ENCODE measurements at regions not wholly inside any gene's neighbourhood (a gene's known extent, or its start where the extent isn't known, plus 50 kb on each side); places are given as distances from the start of the nearest gene placed in this dataset.

DNA sequence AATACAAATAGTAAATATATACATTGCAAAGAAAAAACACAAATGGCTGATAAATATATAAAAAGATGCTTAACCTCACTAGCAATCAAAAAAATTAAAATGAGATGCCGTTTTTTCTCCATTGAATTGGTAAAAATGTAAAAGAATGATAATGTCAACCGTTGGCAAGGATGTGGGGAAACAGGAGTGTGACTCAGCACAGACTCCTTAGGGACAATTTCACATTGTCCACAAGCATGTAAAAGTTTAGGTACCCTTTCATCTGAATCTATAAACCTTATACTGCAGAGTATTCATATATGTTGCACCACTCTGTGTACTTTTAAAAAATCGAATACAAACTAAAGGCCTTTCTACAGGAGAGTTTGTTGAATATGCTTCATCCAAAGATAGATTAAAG lies 143.1 kb upstream of the RREB1 start:
- H3K27ac Mint-ChIP-seq = no peak overlapping the region
- TF ChIP-seq, protein P1, sequence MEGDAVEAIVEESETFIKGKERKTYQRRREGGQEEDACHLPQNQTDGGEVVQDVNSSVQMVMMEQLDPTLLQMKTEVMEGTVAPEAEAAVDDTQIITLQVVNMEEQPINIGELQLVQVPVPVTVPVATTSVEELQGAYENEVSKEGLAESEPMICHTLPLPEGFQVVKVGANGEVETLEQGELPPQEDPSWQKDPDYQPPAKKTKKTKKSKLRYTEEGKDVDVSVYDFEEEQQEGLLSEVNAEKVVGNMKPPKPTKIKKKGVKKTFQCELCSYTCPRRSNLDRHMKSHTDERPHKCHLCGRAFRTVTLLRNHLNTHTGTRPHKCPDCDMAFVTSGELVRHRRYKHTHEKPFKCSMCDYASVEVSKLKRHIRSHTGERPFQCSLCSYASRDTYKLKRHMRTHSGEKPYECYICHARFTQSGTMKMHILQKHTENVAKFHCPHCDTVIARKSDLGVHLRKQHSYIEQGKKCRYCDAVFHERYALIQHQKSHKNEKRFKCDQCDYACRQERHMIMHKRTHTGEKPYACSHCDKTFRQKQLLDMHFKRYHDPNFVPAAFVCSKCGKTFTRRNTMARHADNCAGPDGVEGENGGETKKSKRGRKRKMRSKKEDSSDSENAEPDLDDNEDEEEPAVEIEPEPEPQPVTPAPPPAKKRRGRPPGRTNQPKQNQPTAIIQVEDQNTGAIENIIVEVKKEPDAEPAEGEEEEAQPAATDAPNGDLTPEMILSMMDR (IDR thresholded peaks at IDR 0.05) = no peak
- no peak for TF ChIP-seq EZH2phosphoT487 (IDR thresholded peaks at IDR 0.05)
- no peak for TF ChIP-seq EZH2 (IDR thresholded peaks at IDR 0.05)
- no peaks in the 10 kb centered on the region for H3K36me3 Mint-ChIP-seq
- Histone ChIP-seq H3K27ac (no peak overlapping the region), H3K4me1 (no peaks in the 10 kb centered on the region), H3K36me3 (no peaks in the 10 kb centered on the region), H3K4me2 (no peak overlapping the region), H3K79me2 (ENCODE audit: low read depth) (no peaks in the 10 kb centered on the region), H3K9ac (no peak overlapping the region), H3F3A (ENCODE audit: low read depth) (no peaks in the 10 kb centered on the region), H4K20me1 (ENCODE audit: low read depth) (no peaks in the 10 kb centered on the region), H3K4me3 (no peak overlapping the region), H3K27me3 (no peaks in the 10 kb centered on the region), H2AFZ (replicated peaks) (no peak overlapping the region), H3K9me3 (ENCODE audit: low read depth) (no peaks in the 10 kb centered on the region)
- H3K4me3 Mint-ChIP-seq = no peak overlapping the region
- no peaks in the 10 kb centered on the region for H3K9me3 Mint-ChIP-seq
- no peaks in the 10 kb centered on the region for H3K27me3 Mint-ChIP-seq (ENCODE audit: insufficient read depth, low read depth)
- DNase-seq (ENCODE audit: low spot score) = no peak
- no peaks in the 10 kb centered on the region for H3K4me1 Mint-ChIP-seq

DNA sequence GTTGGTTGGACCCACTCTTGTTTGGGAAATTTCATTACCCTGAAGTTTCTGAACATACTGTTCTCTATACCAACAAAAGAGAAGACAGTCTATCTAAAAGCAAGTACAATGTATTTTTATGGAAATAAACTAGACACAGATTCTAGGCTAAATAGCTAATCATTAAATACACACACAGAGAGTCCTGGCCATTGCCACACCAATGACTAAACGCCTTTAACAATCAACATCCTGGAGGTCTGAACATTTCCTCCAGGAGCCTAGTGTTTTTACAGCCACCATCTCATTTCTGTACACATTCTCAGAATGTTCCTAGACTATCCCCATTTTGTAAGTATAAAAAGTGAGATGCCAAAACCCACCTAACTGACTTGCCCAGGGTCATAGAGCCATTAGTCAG lies 141.6 kb upstream of the RREB1 start:
- DNase-seq (ENCODE audit: low spot score) = no peak
- Histone ChIP-seq H3K4me1 (no peaks in the 10 kb centered on the region), H4K20me1 (ENCODE audit: low read depth) (no peaks in the 10 kb centered on the region), H3F3A (ENCODE audit: low read depth) (no peaks in the 10 kb centered on the region), H3K9ac (no peak overlapping the region), H3K4me2 (no peak overlapping the region), H3K9me3 (ENCODE audit: low read depth) (no peaks in the 10 kb centered on the region), H2AFZ (replicated peaks) (no peak overlapping the region), H3K4me3 (no peak overlapping the region), H3K36me3 (no peaks in the 10 kb centered on the region), H3K27ac (no peak overlapping the region), H3K27me3 (no peaks in the 10 kb centered on the region), H3K79me2 (ENCODE audit: low read depth) (no peaks in the 10 kb centered on the region)
- peak overlapping the region; percentile 33 for H3K27ac Mint-ChIP-seq
- H3K4me3 Mint-ChIP-seq = no peak overlapping the region
- no peaks in the 10 kb centered on the region for H3K4me1 Mint-ChIP-seq
- no peak for TF ChIP-seq EZH2 (IDR thresholded peaks at IDR 0.05)
- TF ChIP-seq, protein P1 (IDR thresholded peaks at IDR 0.05) = no peak
- TF ChIP-seq EZH2phosphoT487 (IDR thresholded peaks at IDR 0.05) = no peak
- no peaks in the 10 kb centered on the region for H3K9me3 Mint-ChIP-seq
- H3K27me3 Mint-ChIP-seq (ENCODE audit: insufficient read depth, low read depth) = peaks cover 2% of the 10 kb centered on the region
- H3K36me3 Mint-ChIP-seq = no peaks in the 10 kb centered on the region

DNA sequence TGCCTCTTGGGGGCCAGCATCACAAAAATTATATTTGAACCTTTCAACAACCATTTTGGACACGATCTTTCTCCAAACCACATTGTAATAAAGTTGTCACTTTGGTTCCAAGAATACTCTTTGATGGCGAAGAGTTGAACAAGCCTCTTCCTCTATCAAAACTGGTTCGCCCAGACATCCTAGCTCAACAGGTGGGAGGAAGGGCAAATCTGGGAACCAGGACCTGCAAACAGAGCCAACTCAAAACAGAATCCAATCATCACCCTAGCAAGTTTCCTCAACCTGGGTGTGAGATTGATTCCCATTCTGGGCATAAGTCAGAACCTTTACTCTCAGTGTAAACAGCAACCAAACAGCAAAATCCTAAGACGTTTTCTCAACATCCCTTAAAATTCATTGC lies 141.2 kb upstream of the RREB1 start:
- Histone ChIP-seq H3K4me2 (no peak overlapping the region), H3K9ac (no peak overlapping the region), H3K27me3 (no peaks in the 10 kb centered on the region), H2AFZ (replicated peaks) (no peak overlapping the region), H4K20me1 (ENCODE audit: low read depth) (no peaks in the 10 kb centered on the region), H3K27ac (no peak overlapping the region), H3K79me2 (ENCODE audit: low read depth) (no peaks in the 10 kb centered on the region), H3F3A (ENCODE audit: low read depth) (no peaks in the 10 kb centered on the region), H3K9me3 (ENCODE audit: low read depth) (no peaks in the 10 kb centered on the region), H3K36me3 (no peaks in the 10 kb centered on the region), H3K4me3 (no peak overlapping the region), H3K4me1 (no peaks in the 10 kb centered on the region)
- Mint-ChIP-seq H3K4me3 (no peak overlapping the region), H3K4me1 (no peaks in the 10 kb centered on the region), H3K27ac (peak overlapping the region; percentile 33), H3K36me3 (no peaks in the 10 kb centered on the region), H3K9me3 (no peaks in the 10 kb centered on the region), H3K27me3 (ENCODE audit: insufficient read depth, low read depth) (peaks cover 2% of the 10 kb centered on the region)
- TF ChIP-seq EZH2phosphoT487 (IDR thresholded peaks at IDR 0.05) = no peak
- no peak for TF ChIP-seq EZH2 (IDR thresholded peaks at IDR 0.05)
- TF ChIP-seq, protein P1 (IDR thresholded peaks at IDR 0.05) = no peak
- no peak for DNase-seq (ENCODE audit: low spot score)

DNA sequence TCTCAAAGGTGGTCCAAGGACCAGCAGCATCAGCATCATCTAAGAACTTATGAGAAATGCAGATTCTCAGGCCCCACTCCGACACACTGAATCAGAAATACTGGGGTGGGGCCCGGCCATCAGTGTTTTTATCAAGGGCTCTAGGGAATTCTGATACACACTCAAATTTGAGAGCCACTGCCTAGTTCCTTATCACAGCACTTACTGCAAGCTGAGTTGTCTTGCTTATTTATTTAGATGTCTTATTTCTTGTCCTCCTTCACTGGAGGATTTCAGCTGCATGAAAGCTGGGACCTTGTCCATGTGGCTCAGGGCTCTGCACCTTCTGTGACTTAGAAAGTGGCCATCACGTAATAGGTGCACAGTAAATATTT lies 139.4 kb upstream of the RREB1 start:
- Histone ChIP-seq H4K20me1 (ENCODE audit: low read depth) (no peaks in the 10 kb centered on the region), H3K9me3 (ENCODE audit: low read depth) (no peaks in the 10 kb centered on the region), H3K79me2 (ENCODE audit: low read depth) (no peaks in the 10 kb centered on the region), H3K4me3 (no peak overlapping the region), H3K4me1 (no peaks in the 10 kb centered on the region), H3K27me3 (no peaks in the 10 kb centered on the region), H2AFZ (replicated peaks) (no peak overlapping the region), H3F3A (ENCODE audit: low read depth) (no peaks in the 10 kb centered on the region), H3K4me2 (no peak overlapping the region), H3K9ac (no peak overlapping the region), H3K27ac (no peak overlapping the region), H3K36me3 (no peaks in the 10 kb centered on the region)
- no peaks in the 10 kb centered on the region for H3K36me3 Mint-ChIP-seq
- peaks cover 4% of the 10 kb centered on the region for H3K27me3 Mint-ChIP-seq (ENCODE audit: insufficient read depth, low read depth)
- no peaks in the 10 kb centered on the region for H3K4me1 Mint-ChIP-seq
- TF ChIP-seq EZH2 (IDR thresholded peaks at IDR 0.05) = no peak
- TF ChIP-seq, protein P1 (IDR thresholded peaks at IDR 0.05) = no peak
- TF ChIP-seq EZH2phosphoT487 (IDR thresholded peaks at IDR 0.05) = no peak
- DNase-seq (ENCODE audit: low spot score) = no peak
- H3K27ac Mint-ChIP-seq = no peak overlapping the region
- no peaks in the 10 kb centered on the region for H3K9me3 Mint-ChIP-seq
- H3K4me3 Mint-ChIP-seq = no peak overlapping the region

Measured in neural progenitor cell (in vitro differentiated cells).